ENCODE measurements at regions not wholly inside any gene's neighbourhood (a gene's known extent, or its start where the extent isn't known, plus 50 kb on each side); places are given as distances from the start of the nearest gene placed in this dataset.

- Histone ChIP-seq H3K4me1 (ENCODE audit: control insufficient read depth, low read length) (no peaks in the 10 kb centered on the region), H3K27ac (ENCODE audit: low read depth, low read length) (no peak overlapping the region), H3K4me2 (ENCODE audit: low read length) (no peak overlapping the region)
Observed at GRCh38 chr3:46127503-46127902, 80.6 kb downstream of the CCR1 start.

GRCh38 chr3:46124216-46125177 lies 83.6 kb downstream of the CCR1 start:
- TF ChIP-seq CTCF (IDR thresholded peaks at IDR 0.05; ENCODE audit: low read depth, low read length, poor library complexity, severe bottlenecking) (no peak), EZH2phosphoT487 (IDR thresholded peaks at IDR 0.05; ENCODE audit: borderline replicate concordance, low read length) (no peak)
- H3K36me3 ChIP-seq (ENCODE audit: control insufficient read depth, low read length), result no peaks in the 10 kb centered on the region
- no peaks in the 10 kb centered on the region for H3K79me2 ChIP-seq (ENCODE audit: control insufficient read depth, low read length)
- no peak overlapping the region for H3K4me3 ChIP-seq (ENCODE audit: low read length)
- no peaks in the 10 kb centered on the region for H3K9me3 ChIP-seq (ENCODE audit: control insufficient read depth, insufficient read depth, low read length)
- no peak overlapping the region for H3K4me2 ChIP-seq (ENCODE audit: low read length)
- H3K27ac ChIP-seq (ENCODE audit: low read depth, low read length), result no peak overlapping the region
- H4K20me1 ChIP-seq (ENCODE audit: control insufficient read depth, insufficient read depth, low read depth, low read length), result no peaks in the 10 kb centered on the region
- H3K27me3 ChIP-seq (ENCODE audit: control insufficient read depth, low read length), result peaks cover 22% of the 10 kb centered on the region
- no peaks in the 10 kb centered on the region for H3K9me2 ChIP-seq (replicated peaks; ENCODE audit: control insufficient read depth, low read length)
- no peaks in the 10 kb centered on the region for H3F3A ChIP-seq (ENCODE audit: control insufficient read depth, insufficient read depth)
- H3K4me1 ChIP-seq (ENCODE audit: control insufficient read depth, low read length), result no peaks in the 10 kb centered on the region

More at GRCh38 chr3:46127503-46127902, 80.6 kb downstream of the CCR1 start:
- Histone ChIP-seq H3F3A (ENCODE audit: control insufficient read depth, insufficient read depth) (no peaks in the 10 kb centered on the region), H3K27me3 (ENCODE audit: control insufficient read depth, low read length) (peaks cover 27% of the 10 kb centered on the region), H3K79me2 (ENCODE audit: control insufficient read depth, low read length) (no peaks in the 10 kb centered on the region), H4K20me1 (ENCODE audit: control insufficient read depth, insufficient read depth, low read depth, low read length) (no peaks in the 10 kb centered on the region), H3K4me3 (ENCODE audit: low read length) (no peak overlapping the region), H3K9me2 (replicated peaks; ENCODE audit: control insufficient read depth, low read length) (no peaks in the 10 kb centered on the region), H3K36me3 (ENCODE audit: control insufficient read depth, low read length) (no peaks in the 10 kb centered on the region), H3K9me3 (ENCODE audit: control insufficient read depth, insufficient read depth, low read length) (no peaks in the 10 kb centered on the region)
- TF ChIP-seq EZH2phosphoT487 (IDR thresholded peaks at IDR 0.05; ENCODE audit: borderline replicate concordance, low read length) (no peak), CTCF (IDR thresholded peaks at IDR 0.05; ENCODE audit: low read depth, low read length, poor library complexity, severe bottlenecking) (no peak)

- no peak for TF ChIP-seq CTCF (IDR thresholded peaks at IDR 0.05; ENCODE audit: low read depth, low read length, poor library complexity, severe bottlenecking)
- TF ChIP-seq EZH2phosphoT487 (IDR thresholded peaks at IDR 0.05; ENCODE audit: borderline replicate concordance, low read length), result no peak
- H3K4me2 ChIP-seq (ENCODE audit: low read length), result no peak overlapping the region
Observed at GRCh38 chr3:46123646-46124045, 84.5 kb downstream of the CCR1 start.

More at GRCh38 chr3:46123646-46124045, 84.5 kb downstream of the CCR1 start:
- Histone ChIP-seq H3K9me3 (ENCODE audit: control insufficient read depth, insufficient read depth, low read length) (no peaks in the 10 kb centered on the region), H3K9me2 (replicated peaks; ENCODE audit: control insufficient read depth, low read length) (no peaks in the 10 kb centered on the region), H3K27ac (ENCODE audit: low read depth, low read length) (no peak overlapping the region), H3K4me3 (ENCODE audit: low read length) (no peak overlapping the region), H3F3A (ENCODE audit: control insufficient read depth, insufficient read depth) (no peaks in the 10 kb centered on the region), H3K79me2 (ENCODE audit: control insufficient read depth, low read length) (no peaks in the 10 kb centered on the region), H3K36me3 (ENCODE audit: control insufficient read depth, low read length) (no peaks in the 10 kb centered on the region), H3K4me1 (ENCODE audit: control insufficient read depth, low read length) (no peaks in the 10 kb centered on the region), H4K20me1 (ENCODE audit: control insufficient read depth, insufficient read depth, low read depth, low read length) (no peaks in the 10 kb centered on the region), H3K27me3 (ENCODE audit: control insufficient read depth, low read length) (peaks cover 22% of the 10 kb centered on the region)
